Neural crest cell (in vitro differentiated cells): ENCODE measurements at regions not wholly inside any gene's neighbourhood (a gene's known extent, or its start where the extent isn't known, plus 50 kb on each side); places are given as distances from the start of the nearest gene placed in this dataset.

Experiments
- DNase-seq: peaks from one replicate; pipeline ENCODE4 v3.0.0; 2021; ENCODE audit warnings: low read depth, mixed read lengths, low spot score
- H3K27ac Mint-ChIP-seq: one replicate; pipeline ENCODE4 v1.8.0; 2021; ENCODE audit warnings: mild to moderate bottlenecking, mixed read lengths; ENCODE audit not compliant: unreplicated experiment
- H3K27me3 Mint-ChIP-seq: 2 replicates; pipeline ENCODE4 v1.8.0; 2021; ENCODE audit warnings: low read depth, mild to moderate bottlenecking, mixed read lengths
- H3K36me3 Mint-ChIP-seq: 2 replicates; pipeline ENCODE4 v1.8.0; 2021; ENCODE audit warnings: low read depth, mild to moderate bottlenecking, mixed read lengths
- H3K4me1 Mint-ChIP-seq: 2 replicates; pipeline ENCODE4 v1.8.0; 2021; ENCODE audit warnings: mixed read lengths
- H3K4me3 Mint-ChIP-seq: one replicate; pipeline ENCODE4 v1.8.0; 2021; ENCODE audit warnings: mild to moderate bottlenecking, mixed read lengths
- H3K9me3 Mint-ChIP-seq: 2 replicates; pipeline ENCODE4 v1.8.0; 2021; ENCODE audit warnings: mixed read lengths
- TF ChIP-seq, protein P1 (sequence below): fragments of 200-600 bp; sonication (generic); conservative IDR thresholded peaks from 2 replicates; pipeline ENCODE4 v1.5.0; 2021; ENCODE audit warnings: antibody characterized with exemption, mild to moderate bottlenecking

DNA sequence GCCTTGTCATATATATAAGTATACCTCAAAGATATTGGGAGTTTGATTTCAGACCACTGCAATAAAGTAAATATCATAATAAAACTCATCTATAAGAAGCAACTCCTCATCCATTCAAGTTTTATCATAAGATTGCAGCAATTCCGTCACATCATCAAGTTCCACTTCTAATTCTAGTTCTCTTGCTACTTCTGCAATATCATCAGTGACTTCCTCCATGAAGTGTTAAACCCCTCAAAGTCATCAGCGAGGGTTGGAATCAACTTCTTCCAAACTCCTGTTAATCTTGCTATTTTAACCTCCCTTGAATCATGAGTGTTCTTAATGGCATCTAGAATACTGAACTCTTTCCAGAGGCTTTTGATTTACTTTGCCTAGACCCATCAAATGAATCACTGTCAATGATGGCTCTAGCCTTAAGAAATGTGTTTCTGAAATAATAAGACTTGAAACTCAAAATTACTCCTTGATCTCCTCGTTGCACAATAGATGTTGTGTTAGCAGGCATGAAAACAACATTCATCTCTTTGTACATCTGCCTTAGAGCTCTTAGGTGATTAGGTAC lies 88.3 kb downstream of the RPE65 start:
- no peak for DNase-seq
- no peaks in the 10 kb centered on the region for H3K27me3 Mint-ChIP-seq
- no peaks in the 10 kb centered on the region for H3K9me3 Mint-ChIP-seq
- H3K27ac Mint-ChIP-seq: no peak overlapping the region
- TF ChIP-seq, protein P1, sequence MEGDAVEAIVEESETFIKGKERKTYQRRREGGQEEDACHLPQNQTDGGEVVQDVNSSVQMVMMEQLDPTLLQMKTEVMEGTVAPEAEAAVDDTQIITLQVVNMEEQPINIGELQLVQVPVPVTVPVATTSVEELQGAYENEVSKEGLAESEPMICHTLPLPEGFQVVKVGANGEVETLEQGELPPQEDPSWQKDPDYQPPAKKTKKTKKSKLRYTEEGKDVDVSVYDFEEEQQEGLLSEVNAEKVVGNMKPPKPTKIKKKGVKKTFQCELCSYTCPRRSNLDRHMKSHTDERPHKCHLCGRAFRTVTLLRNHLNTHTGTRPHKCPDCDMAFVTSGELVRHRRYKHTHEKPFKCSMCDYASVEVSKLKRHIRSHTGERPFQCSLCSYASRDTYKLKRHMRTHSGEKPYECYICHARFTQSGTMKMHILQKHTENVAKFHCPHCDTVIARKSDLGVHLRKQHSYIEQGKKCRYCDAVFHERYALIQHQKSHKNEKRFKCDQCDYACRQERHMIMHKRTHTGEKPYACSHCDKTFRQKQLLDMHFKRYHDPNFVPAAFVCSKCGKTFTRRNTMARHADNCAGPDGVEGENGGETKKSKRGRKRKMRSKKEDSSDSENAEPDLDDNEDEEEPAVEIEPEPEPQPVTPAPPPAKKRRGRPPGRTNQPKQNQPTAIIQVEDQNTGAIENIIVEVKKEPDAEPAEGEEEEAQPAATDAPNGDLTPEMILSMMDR: no peak
- peaks cover 6% of the 10 kb centered on the region for H3K4me1 Mint-ChIP-seq
- H3K36me3 Mint-ChIP-seq: no peaks in the 10 kb centered on the region
- H3K4me3 Mint-ChIP-seq: no peak overlapping the region

DNA sequence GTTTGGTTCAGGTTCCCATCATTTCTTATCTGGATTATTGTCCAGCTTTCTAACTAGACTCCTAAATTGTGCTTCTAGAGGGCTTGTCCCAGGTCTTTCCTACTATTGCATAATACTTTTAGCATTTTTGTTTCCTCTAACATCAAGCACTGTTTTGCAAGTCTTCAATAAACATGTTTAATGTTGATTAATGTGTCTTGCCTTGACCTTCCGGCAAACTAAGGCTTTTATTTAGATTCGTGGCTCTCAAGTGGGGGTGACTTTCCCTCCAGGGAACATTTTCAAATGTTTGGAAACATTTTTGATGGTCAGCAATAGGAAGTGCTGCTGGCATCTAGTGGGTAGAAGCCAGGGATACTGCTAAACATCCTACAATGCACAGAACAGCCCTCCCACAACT lies 90.7 kb downstream of the RPE65 start:
- Mint-ChIP-seq H3K4me1 (no peaks in the 10 kb centered on the region), H3K27me3 (no peaks in the 10 kb centered on the region), H3K36me3 (no peaks in the 10 kb centered on the region), H3K4me3 (no peak overlapping the region), H3K9me3 (no peaks in the 10 kb centered on the region), H3K27ac (no peak overlapping the region)
- TF ChIP-seq, protein P1: no peak
- DNase-seq: no peak

DNA sequence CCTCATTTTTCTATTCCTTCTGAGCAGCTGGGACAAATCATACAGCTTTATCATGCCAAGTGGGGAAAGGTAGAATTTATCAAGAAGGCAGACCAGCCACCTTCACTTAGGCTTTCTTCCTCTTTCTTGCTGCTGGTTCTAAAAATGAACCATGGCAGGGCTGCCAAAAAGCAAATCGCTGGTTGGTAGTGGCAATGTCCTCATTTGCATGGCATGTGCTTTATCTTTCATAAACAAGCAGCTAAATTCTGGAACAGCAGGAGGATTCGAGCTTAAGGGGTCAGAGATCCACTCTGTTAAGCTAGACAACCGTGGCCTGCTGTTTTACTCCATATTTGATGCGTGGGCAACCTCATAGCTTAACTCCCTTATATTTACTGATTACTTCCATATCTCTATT lies 91.3 kb downstream of the RPE65 start:
- no peak for DNase-seq
- no peaks in the 10 kb centered on the region for H3K9me3 Mint-ChIP-seq

DNA sequence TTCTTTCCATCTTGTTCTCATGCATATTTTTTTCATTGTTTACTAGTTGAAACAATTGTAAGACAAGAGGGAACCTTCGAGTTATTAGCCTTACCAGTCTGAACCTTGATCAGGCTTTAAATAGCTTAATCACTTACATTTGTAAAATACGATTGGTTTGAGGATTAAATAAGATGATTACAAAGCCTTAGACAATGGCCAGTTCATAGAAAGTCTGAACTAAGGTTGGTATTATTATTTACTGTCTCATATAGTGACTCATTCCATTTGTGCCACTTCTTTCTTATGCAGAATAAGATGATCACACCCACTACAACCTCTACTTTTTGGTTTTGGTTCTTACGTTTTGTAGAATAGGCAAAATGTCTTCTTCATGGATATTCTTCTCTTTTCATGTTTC lies 94.1 kb downstream of the RPE65 start:
- TF ChIP-seq, protein P1: no peak
- Mint-ChIP-seq H3K9me3 (no peaks in the 10 kb centered on the region), H3K4me1 (no peaks in the 10 kb centered on the region), H3K4me3 (no peak overlapping the region), H3K36me3 (no peaks in the 10 kb centered on the region), H3K27ac (no peak overlapping the region), H3K27me3 (peaks cover 4% of the 10 kb centered on the region)
- no peak for DNase-seq

More for the DNA sequence above, 91.3 kb downstream of the RPE65 start:
- Mint-ChIP-seq H3K27me3 (no peaks in the 10 kb centered on the region), H3K27ac (no peak overlapping the region), H3K36me3 (no peaks in the 10 kb centered on the region), H3K4me1 (no peaks in the 10 kb centered on the region), H3K4me3 (no peak overlapping the region)
- TF ChIP-seq, protein P1: no peak

DNA sequence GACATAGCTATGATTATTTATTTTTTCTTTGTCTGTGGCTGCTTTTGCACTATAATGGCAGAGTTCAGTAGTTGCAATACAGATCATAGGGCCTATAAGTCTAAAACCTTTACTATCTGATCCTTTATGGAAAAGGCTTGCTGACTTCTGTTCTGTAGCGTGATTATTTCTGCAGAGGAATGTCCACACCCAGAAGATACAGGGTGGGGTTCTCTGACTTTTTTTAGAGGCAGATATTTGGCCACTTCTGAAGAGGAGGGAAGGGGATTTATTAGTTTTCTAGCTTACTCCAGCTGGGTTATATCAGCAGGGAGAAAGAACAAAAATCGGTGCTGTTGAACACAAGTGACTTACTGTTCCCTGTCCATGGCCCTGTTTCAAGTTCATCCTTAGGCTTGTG lies 97.6 kb downstream of the RPE65 start:
- TF ChIP-seq, protein P1: no peak
- Mint-ChIP-seq H3K27me3 (peaks cover 4% of the 10 kb centered on the region), H3K9me3 (no peaks in the 10 kb centered on the region), H3K36me3 (no peaks in the 10 kb centered on the region), H3K4me1 (no peaks in the 10 kb centered on the region), H3K4me3 (no peak overlapping the region), H3K27ac (no peak overlapping the region)
- no peak for DNase-seq
